NCI-H1092 (cell line): ENCODE measurements at regions not wholly inside any gene's neighbourhood (a gene's known extent, or its start where the extent isn't known, plus 50 kb on each side); places are given as distances from the start of the nearest gene placed in this dataset.

Experiments
- DNase-seq: peaks from one replicate; lab custom pipeline; 2025; lab: John Stamatoyannopoulos, UW

- DNase-seq: no peak
Measured at GRCh38 chr14:99093532-99094517, 178.2 kb downstream of the BCL11B start.

GRCh38 chr14:99094901-99095300 is 177.1 kb downstream of the BCL11B start:
- no peak for DNase-seq

- DNase-seq: no peak
Measured at GRCh38 chr14:99095369-99095768, 176.6 kb downstream of the BCL11B start.

- DNase-seq: no peak
Measured at GRCh38 chr14:99098199-99098598, 173.8 kb downstream of the BCL11B start.

- no peak for DNase-seq
Measured at GRCh38 chr14:99099051-99099787, 172.8 kb downstream of the BCL11B start.

GRCh38 chr14:99100497-99101270 is 171.3 kb downstream of the BCL11B start:
- DNase-seq: no peak

GRCh38 chr14:99101855-99102461 is 170.0 kb downstream of the BCL11B start:
- DNase-seq: no peak

GRCh38 chr14:99116741-99117295 is 155.2 kb downstream of the BCL11B start:
- no peak for DNase-seq

- DNase-seq: no peak
Measured at GRCh38 chr14:99117671-99118045, 154.3 kb downstream of the BCL11B start.

GRCh38 chr14:99118046-99118721 is 153.8 kb downstream of the BCL11B start:
- peak; percentile 18 for DNase-seq

GRCh38 chr14:99118946-99119345 is 153.1 kb downstream of the BCL11B start:
- DNase-seq: no peak
